ENCODE measurements at regions not wholly inside any gene's neighbourhood (a gene's known extent, or its start where the extent isn't known, plus 50 kb on each side); places are given as distances from the start of the nearest gene placed in this dataset.

GRCh38 chr18:7333025-7333562 is 102.2 kb downstream of the LRRC30 start:
- BruUV-seq (replicated peaks), result no TSS peak
- CTCF ChIA-PET, result no interaction called here

GRCh38 chr18:7334973-7335568 is 104.2 kb downstream of the LRRC30 start:
- intact Hi-C loops (cut with micrococcal nuclease), result no loop called here
- peaks cover 0 to 8% of the 10 kb centered on the region in 2 experiments; a peak in 1 of 4 replicates for H3K9me3 ChIP-seq (ENCODE audit: control insufficient read depth in 1 of 2, insufficient read depth in 1 of 2, low read depth in 1 of 2, low read length in 2 of 2)
- no peak overlapping the region for H2AFZ ChIP-seq (ENCODE audit: low read depth, low read length, poor library complexity, severe bottlenecking)
- ATAC-seq (no peak), DNase-seq (ENCODE audit: low read depth, low spot score) (no peak)
- no peaks in the 10 kb centered on the region for H4K20me1 ChIP-seq (ENCODE audit: insufficient read depth)
- no peaks in the 10 kb centered on the region for H3K79me2 ChIP-seq (ENCODE audit: insufficient read depth, low read length)
- no peak overlapping the region for H3K4me2 ChIP-seq (ENCODE audit: low read length)
- POLR2A ChIA-PET, result no interaction called here
- BruUV-seq (replicated peaks), result no TSS peak
- no peaks in the 10 kb centered on the region for H3K9me2 ChIP-seq (ENCODE audit: insufficient read depth)
- no peaks in the 10 kb centered on the region for H3K36me3 ChIP-seq (ENCODE audit: control insufficient read depth in 1 of 2, insufficient read depth in 2 of 2, low read length in 2 of 2)
- H3K27me3 ChIP-seq (ENCODE audit: insufficient read depth, low read length), result no peaks in the 10 kb centered on the region
- no peak overlapping the region for H3K27ac ChIP-seq (ENCODE audit: low read depth, low read length)
- H3K4me1 ChIP-seq (ENCODE audit: control insufficient read depth in 1 of 2, insufficient read depth in 2 of 2, low read length in 2 of 2), result no peaks in the 10 kb centered on the region
- no peak overlapping the region for H3K4me3 ChIP-seq (replicated peaks in 1 of 2; ENCODE audit: low read depth in 1 of 2, low read length in 2 of 2)
- CTCF ChIA-PET, result no interaction called here
- RAD21 ChIA-PET (ENCODE audit: low non-redundant PET in 1 of 2, low total read pairs in 2 of 2, uncharacterized antibody in 2 of 2, unreplicated experiment in 2 of 2), result no interaction called here
- no peak overlapping the region for H3K9ac ChIP-seq (ENCODE audit: low read length)
- TF ChIP-seq SIN3A (IDR thresholded peaks at IDR 0.05; ENCODE audit: low read depth) (no peak), FOSL1 (IDR thresholded peaks at IDR 0.05; ENCODE audit: low read depth) (no peak), CEBPB (IDR thresholded peaks at IDR 0.05; ENCODE audit: low read depth) (no peak), ELF1 (IDR thresholded peaks at IDR 0.05; ENCODE audit: borderline replicate concordance, low read depth) (no peak), EZH2 (IDR thresholded peaks at IDR 0.05) (no peak), POLR2A (IDR thresholded peaks at IDR 0.05; ENCODE audit: borderline replicate concordance, extremely low read depth, insufficient read depth, insufficient read length) (no peak), ZNF274 (IDR thresholded peaks at IDR 0.05; ENCODE audit: low read depth, low read length) (no peak), RAD21 (IDR thresholded peaks at IDR 0.05; ENCODE audit: low read depth) (no peak), CBX3 (IDR thresholded peaks at IDR 0.05; ENCODE audit: low read depth) (no peak), CTCF (IDR thresholded peaks at IDR 0.05 in 2 of 3, conservative IDR thresholded peaks at IDR 0.05 in 1 of 3; ENCODE audit: borderline replicate concordance in 1 of 3, insufficient read depth in 1 of 3, low read depth in 2 of 3, low read length in 2 of 3) (no peak), REST (IDR thresholded peaks at IDR 0.05; ENCODE audit: low read depth) (no peak), JUND (IDR thresholded peaks at IDR 0.05) (no peak), SP1 (IDR thresholded peaks at IDR 0.05; ENCODE audit: low read depth) (no peak), SRF (IDR thresholded peaks at IDR 0.05; ENCODE audit: low read depth) (no peak)

More at GRCh38 chr18:7333025-7333562, 102.2 kb downstream of the LRRC30 start:
- H2AFZ ChIP-seq (ENCODE audit: low read depth, low read length, poor library complexity, severe bottlenecking), result no peak overlapping the region
- no peaks in the 10 kb centered on the region for H3K4me1 ChIP-seq (ENCODE audit: control insufficient read depth in 1 of 2, insufficient read depth in 2 of 2, low read length in 2 of 2)
- no peak overlapping the region for H3K4me3 ChIP-seq (replicated peaks in 1 of 2; ENCODE audit: low read depth in 1 of 2, low read length in 2 of 2)
- no peaks in the 10 kb centered on the region for H3K9me2 ChIP-seq (ENCODE audit: insufficient read depth)
- ChIA-PET POLR2A (no interaction called here), RAD21 (ENCODE audit: low non-redundant PET in 1 of 2, low total read pairs in 2 of 2, uncharacterized antibody in 2 of 2, unreplicated experiment in 2 of 2) (no interaction called here)
- no peak overlapping the region for H3K9ac ChIP-seq (ENCODE audit: low read length)
- H3K36me3 ChIP-seq (ENCODE audit: control insufficient read depth in 1 of 2, insufficient read depth in 2 of 2, low read length in 2 of 2), result no peaks in the 10 kb centered on the region
- H3K27me3 ChIP-seq (ENCODE audit: insufficient read depth, low read length), result no peaks in the 10 kb centered on the region
- ATAC-seq, result no peak
- no peaks in the 10 kb centered on the region for H4K20me1 ChIP-seq (ENCODE audit: insufficient read depth)
- no peaks in the 10 kb centered on the region for H3K79me2 ChIP-seq (ENCODE audit: insufficient read depth, low read length)
- DNase-seq (ENCODE audit: low read depth, low spot score), result no peak
- no peak overlapping the region for H3K27ac ChIP-seq (ENCODE audit: low read depth, low read length)
- intact Hi-C loops (cut with micrococcal nuclease), result no loop called here
- H3K9me3 ChIP-seq (ENCODE audit: control insufficient read depth in 1 of 2, insufficient read depth in 1 of 2, low read depth in 1 of 2, low read length in 2 of 2), result peaks cover 0 to 4% of the 10 kb centered on the region in 2 experiments; a peak in 1 of 4 replicates
- TF ChIP-seq JUND (IDR thresholded peaks at IDR 0.05) (no peak), CBX3 (IDR thresholded peaks at IDR 0.05; ENCODE audit: low read depth) (no peak)
- H3K4me2 ChIP-seq (ENCODE audit: low read length), result no peak overlapping the region

All from HCT116 (cell line).